ENCODE measurements at regions not wholly inside any gene's neighbourhood (a gene's known extent, or its start where the extent isn't known, plus 50 kb on each side); places are given as distances from the start of the nearest gene placed in this dataset.

GRCh38 chr18:2222270-2223185 lies 348.8 kb downstream of the METTL4 start:
- DNase-seq, result no peak
- in situ Hi-C loops (cut with HindIII; ENCODE audit: low pct_ligation_motif_present, low sequenced_read_pairs), result no loop called here
- Histone ChIP-seq H3K36me3 (replicated peaks) (no peaks in the 10 kb centered on the region), H3K4me3 (ENCODE audit: low read depth, low read length) (no peak overlapping the region), H3K27me3 (replicated peaks) (no peaks in the 10 kb centered on the region), H3K27ac (no peak overlapping the region)
- TF ChIP-seq CTCF (IDR thresholded peaks at IDR 0.05; ENCODE audit: low read depth, low read length, missing control alignments), result no peak

GRCh38 chr18:2223449-2223848 lies 347.9 kb downstream of the METTL4 start:
- no peak overlapping the region for H3K27ac ChIP-seq
- DNase-seq, result peak; percentile 17
- in situ Hi-C loops (cut with HindIII; ENCODE audit: low pct_ligation_motif_present, low sequenced_read_pairs), result no loop called here
- H3K4me3 ChIP-seq (ENCODE audit: low read depth, low read length), result peak overlapping the region; percentile 44
- no peak for TF ChIP-seq CTCF (IDR thresholded peaks at IDR 0.05; ENCODE audit: low read depth, low read length, missing control alignments)
- no peaks in the 10 kb centered on the region for H3K27me3 ChIP-seq (replicated peaks)
- no peaks in the 10 kb centered on the region for H3K36me3 ChIP-seq (replicated peaks)

- H3K27me3 ChIP-seq (replicated peaks), result no peaks in the 10 kb centered on the region
- TF ChIP-seq CTCF (IDR thresholded peaks at IDR 0.05; ENCODE audit: low read depth, low read length, missing control alignments), result peak; percentile 69
- H3K27ac ChIP-seq, result no peak overlapping the region
- peak overlapping the region; percentile 44 for H3K4me3 ChIP-seq (ENCODE audit: low read depth, low read length)
- in situ Hi-C loops (cut with HindIII; ENCODE audit: low pct_ligation_motif_present, low sequenced_read_pairs), result no loop called here
- no peaks in the 10 kb centered on the region for H3K36me3 ChIP-seq (replicated peaks)
- DNase-seq, result peak; percentile 28
Measured at GRCh38 chr18:2223849-2224248, 347.5 kb downstream of the METTL4 start.

- Histone ChIP-seq H3K27me3 (replicated peaks) (no peaks in the 10 kb centered on the region), H3K4me3 (ENCODE audit: low read depth, low read length) (no peak overlapping the region), H3K36me3 (replicated peaks) (no peaks in the 10 kb centered on the region), H3K27ac (no peak overlapping the region)
- in situ Hi-C loops (cut with HindIII; ENCODE audit: low pct_ligation_motif_present, low sequenced_read_pairs), result no loop called here
- no peak for DNase-seq
- TF ChIP-seq CTCF (IDR thresholded peaks at IDR 0.05; ENCODE audit: low read depth, low read length, missing control alignments), result no peak
Measured at GRCh38 chr18:2236232-2236631, 335.1 kb downstream of the METTL4 start.

GRCh38 chr18:2237706-2238105 lies 333.6 kb downstream of the METTL4 start:
- H3K27ac ChIP-seq, result no peak overlapping the region
- in situ Hi-C loops (cut with HindIII; ENCODE audit: low pct_ligation_motif_present, low sequenced_read_pairs), result no loop called here

More at GRCh38 chr18:2237706-2238105, 333.6 kb downstream of the METTL4 start:
- Histone ChIP-seq H3K36me3 (replicated peaks) (no peaks in the 10 kb centered on the region), H3K27me3 (replicated peaks) (no peaks in the 10 kb centered on the region), H3K4me3 (ENCODE audit: low read depth, low read length) (no peak overlapping the region)
- no peak for DNase-seq
- TF ChIP-seq CTCF (IDR thresholded peaks at IDR 0.05; ENCODE audit: low read depth, low read length, missing control alignments), result no peak
